LoVo (cell line): ENCODE measurements at regions not wholly inside any gene's neighbourhood (a gene's known extent, or its start where the extent isn't known, plus 50 kb on each side); places are given as distances from the start of the nearest gene placed in this dataset.

Experiments
- DNase-seq: peaks from one replicate; pipeline ENCODE4 v3.0.0-alpha.2; 2016; ENCODE audit warnings: low spot score

DNA sequence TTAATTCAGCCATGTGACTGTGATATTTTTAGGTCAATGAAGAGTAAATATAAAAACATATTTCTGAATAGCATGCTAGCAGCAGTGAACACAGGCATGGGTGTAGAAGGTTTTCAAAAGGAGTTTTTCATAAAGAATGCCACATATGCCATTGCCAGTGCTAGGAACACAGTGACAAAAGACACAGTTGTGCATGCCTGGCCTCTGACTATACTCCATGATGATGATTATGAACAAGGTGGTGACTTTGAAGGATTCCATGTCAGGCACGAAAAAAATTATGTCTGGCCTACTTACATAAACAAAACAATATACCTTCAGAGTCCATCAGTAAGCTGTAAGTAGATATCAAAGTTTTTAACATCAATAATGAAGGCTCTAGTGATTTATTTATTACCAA is 438.7 kb downstream of the TLE1 start:
- no peak for DNase-seq

DNA sequence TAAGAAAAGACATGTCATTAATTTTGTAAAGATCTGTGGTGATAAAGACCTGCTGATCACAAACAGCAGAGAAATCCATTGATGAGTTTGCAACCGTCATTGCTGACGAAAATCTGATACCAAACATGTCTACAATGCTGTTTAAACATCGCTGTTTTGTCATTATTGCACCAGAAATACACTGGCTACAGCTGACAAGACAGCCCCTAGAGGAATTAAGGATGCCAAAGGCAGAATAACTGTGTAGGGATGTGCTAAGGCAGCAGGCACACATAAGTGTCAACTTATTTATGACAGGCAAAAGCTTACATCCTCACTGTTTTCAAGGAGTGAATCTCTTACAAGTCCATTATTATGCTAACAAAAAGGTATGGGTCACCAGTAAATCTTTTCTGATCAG is 439.3 kb downstream of the TLE1 start:
- no peak for DNase-seq

DNA sequence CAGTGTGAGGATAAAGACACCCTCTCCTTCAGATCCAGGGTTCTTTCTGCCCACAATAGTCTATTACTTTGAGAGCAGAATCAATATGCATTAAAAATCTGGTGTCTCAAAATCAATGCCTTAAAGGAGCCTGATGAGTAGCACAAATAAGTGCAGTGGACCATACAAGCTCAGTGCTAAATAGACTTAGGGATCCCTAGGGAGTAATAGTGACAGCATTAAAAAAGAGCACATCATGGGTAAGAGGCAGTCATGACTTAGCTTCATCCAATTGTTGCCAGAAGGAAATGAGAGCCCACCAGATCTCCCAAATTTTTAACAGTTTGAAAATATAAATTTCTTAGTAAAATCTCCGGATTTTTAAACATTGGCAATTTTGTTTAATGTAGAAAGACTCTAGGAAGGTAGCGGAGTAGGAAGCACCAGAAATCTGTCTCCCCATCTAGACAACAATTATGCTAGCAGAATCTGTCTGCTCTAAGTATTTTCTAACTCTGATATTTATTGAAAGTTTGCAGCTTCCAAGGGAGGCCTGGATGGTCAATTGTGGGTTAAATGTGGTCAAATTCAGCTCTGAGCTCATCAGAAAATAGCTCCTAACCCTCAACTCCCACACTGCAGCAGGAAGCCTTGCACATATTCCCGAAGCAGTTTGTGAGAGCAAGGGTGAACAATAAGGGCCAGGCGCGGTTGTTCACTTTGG is 443.9 kb downstream of the TLE1 start:
- no peak for DNase-seq

DNA sequence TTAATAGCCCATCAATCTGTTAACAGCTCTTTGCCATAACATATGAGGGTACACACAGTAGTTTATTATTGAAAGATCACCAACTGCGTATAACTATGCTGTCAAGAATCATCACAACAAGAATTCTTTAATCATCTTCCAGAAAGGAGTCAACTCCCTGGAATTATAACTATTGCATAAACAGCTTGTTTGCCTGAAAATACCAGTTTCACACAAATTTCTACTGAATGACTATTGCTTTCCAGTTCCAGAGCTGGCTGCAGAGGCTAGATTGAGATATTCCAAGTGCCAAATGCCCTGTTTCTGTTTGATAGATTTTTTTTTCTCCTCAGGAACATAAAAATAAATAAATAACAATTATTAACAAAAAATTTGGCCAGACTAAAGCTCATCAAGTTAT is 444.7 kb downstream of the TLE1 start:
- DNase-seq, result no peak

DNA sequence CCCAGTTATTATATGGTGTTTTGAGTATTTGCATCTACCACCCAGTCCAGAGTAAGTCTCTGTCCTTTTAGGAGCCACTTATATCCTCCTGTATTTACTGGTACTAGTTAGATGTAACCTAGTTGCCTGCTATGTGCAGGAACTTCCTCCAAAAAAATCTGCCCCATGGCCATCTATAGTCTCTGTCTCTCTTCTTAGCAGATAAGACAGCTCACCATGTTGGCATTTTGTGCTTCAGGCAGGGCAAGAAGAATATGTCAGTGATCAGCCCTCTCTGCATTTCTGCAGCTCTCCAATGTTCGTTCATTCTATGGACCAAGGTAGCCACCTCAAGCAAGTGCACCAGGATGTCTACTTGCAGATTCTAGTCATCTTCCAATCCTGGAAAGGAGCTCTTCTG is 446.5 kb downstream of the TLE1 start:
- no peak for DNase-seq

DNA sequence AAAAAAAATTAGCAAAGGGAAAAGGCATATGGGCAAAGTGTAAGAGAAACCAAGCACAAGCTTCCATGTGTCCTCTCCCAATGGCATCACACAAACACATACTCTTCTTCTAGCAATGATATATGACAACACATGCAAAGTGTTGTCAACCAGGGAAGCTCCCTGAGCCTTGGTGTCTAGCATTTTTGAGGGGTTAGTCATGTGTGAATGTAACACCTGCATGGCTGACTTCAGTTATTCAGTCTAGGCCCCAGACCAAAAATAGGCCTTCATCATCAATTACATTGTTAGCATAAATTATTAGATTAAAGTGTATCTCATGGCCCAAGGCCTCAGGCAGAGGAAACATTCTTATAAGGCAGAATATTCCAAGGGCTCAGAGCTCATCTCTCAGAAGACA is 450.0 kb downstream of the TLE1 start:
- no peak for DNase-seq

DNA sequence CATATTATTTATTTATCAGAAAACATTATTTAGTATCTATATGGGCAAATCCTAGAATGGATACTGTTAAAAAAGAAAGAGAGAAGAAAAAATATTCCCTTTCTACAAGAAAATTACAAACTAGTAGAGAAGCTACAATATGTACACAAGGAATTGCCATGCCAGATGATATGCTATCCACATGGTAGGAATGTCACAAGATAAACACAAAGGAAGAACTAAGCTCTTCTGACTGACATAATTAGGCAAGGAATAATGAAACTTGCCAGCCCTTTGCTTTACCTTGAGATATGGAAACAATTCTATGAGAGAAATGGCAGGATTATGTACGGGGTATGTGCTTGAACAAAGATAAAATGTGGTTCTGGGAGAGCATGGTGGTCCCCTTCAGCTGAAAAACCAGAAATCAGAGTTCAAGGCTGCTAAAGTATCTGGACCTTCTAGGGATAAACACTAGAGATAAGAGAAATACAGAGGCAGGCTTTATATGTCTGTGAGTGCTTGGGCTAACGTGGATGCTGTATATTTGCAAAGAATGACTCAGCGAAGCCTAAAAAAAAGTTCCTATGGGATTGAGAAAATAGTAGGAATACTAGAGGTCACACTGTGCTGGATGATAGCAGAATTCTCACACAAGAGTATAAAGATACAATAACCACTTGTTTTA is 451.6 kb downstream of the TLE1 start:
- DNase-seq, result no peak

DNA sequence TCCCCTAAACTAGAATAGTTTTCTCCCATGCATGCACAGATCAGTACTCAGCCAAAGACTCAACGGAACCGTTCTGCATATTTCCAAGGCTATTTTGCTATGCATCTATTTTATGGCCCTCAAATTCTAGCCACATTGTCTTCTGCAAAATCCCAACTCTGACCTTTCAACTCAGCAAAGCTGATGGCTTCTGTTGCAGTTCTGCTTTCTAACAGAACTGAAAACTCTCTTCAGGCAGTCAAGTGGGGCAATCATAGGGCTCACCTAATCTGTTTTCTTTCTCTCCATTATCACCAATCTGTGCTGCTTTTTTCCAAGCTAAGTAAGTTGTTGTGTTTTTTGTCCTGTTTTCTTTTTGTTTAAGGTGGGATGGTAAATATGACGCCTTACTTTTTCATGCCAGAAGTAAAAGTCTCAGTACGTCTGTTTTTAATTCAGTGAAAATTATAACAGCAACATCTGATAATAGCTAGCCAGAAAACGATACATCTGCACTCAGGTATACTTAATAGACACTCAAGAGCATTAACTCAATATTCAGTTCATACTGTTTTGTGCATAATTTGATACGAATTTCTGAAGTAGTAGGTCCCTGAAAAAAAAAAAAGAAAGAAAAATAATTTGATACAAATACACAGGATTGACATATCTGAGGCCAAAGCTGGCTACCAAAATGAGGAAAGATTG is 454.3 kb downstream of the TLE1 start:
- DNase-seq, result no peak

DNA sequence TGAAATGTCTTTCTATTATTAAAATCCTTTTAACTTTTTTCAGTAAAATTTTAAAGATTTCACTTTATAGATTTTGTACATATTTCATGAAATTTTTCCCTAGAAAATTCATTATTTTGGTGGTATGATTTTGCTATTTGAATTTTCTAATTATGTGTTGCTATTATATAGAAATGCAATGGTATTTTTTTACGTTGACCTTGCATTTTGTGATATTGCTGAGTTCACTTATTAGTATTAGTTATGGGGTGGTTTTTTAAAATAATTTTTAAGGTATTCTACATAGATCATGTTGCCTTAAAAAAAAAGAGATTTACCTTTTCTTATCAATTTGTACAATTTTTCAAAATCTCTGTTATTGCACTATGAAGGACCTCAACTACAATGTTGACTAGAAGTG is 458.3 kb downstream of the TLE1 start:
- no peak for DNase-seq

DNA sequence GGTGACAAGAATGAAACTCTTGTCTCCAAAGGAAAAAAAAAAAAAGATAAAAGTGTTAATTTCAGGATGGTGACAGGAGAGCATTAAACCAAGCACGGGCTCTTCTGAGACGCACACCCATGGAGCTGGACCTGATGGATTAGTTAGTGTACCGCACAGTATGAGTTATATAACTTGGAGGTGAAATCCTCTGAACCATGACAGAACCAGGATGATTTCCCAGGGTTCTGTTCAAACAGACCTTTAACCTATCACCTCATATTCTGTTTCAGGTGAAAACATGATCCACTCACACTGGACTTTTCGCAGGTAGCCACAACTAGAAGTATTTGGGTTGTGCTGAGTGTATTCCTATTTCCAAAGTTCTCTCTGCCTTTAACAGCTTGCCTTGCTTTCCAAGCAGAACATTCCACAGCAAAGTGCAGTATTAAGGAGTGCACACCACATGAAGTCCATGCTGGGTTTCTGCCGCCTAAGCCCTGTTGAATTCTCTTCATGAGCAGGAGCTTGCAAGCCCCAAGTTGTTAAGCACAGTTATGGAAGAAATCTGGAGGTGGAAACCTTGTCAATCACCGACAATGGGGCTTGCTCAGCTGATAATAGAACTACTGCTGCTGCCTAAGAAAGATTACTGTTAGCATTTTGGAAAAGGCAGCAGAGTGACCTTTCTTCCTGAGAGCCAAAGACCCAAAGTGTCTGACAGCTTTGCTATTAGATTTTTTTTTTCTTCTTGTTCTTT is 461.7 kb downstream of the TLE1 start:
- DNase-seq, result no peak

DNA sequence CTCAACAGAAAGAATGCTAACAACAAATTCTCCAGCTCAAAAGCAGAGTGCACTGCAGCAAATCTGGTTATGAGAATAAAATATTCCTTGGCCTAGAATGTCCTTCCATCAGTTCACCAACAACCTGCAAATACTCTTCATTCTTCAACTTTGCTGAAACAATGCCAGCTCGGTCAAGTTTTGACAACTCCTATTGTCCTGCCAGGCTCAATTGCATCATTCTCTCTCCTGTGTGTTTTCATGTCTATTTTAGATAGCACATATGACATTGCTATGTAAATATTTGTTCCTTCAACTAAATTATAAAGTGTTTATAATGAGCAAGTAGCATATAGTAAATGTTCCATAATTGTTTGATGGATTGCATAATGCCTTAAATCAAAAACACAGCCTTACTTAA is 463.8 kb downstream of the TLE1 start:
- no peak for DNase-seq

DNA sequence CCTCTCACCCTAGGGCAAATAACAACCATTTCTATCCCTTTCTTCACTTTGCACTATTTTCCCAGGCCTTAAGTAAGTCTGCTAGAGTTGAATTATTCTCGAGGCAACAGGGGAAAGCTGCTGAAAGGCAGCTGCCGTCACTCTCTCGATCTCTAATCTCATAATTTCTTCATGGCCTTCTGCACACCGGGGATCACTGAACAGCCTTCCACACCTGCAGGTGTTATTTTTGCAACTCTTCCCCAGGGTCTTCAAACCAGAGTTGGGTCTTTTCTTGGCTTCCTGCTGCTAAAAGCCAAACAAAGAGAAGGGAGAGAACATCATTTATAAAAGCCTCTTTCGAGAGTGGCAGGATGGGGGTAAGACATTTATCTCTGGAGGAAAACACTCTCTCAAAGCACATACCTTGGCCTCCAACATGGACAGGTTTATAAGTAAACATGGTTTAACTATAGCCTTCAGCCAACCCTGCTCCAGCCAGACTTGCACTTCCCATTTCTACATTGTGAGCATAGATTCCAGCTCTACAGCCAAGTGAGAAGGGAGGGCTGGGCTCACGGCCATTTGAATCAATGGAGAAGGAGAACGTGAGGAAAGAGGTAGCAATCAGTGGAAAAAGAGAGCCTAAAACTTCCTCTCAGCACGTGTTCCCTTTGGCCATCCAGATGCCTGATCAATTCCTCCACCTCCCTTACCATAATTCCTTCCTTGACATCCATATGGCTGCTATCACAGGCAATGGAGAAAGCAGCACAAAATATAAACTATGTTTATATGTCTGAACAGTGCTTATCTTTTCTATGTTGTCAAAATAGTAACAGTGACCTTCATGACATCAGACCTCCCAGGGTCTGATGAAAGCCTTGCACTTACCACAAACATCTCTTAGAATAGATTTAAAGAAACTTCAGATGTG is 464.9 kb downstream of the TLE1 start:
- no peak for DNase-seq

DNA sequence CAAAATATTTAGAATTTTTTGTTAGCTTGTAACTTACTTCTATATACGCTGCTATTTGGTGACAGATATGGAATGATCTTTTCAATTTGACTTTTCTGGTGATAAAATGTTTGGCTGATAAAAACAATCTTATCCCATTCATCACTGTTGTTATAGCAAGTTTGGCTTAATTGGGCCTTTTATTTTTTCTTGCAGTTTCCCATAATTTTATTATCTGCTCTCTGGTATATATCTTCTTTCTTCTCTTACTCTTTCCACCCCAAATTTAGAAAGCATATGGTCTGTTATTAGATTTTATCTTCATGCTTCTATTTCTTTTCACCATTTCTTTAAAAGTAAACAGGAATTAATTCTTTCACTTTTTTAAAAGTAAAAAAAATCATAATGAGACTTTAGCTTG is 474.4 kb downstream of the TLE1 start:
- DNase-seq, result no peak

DNA sequence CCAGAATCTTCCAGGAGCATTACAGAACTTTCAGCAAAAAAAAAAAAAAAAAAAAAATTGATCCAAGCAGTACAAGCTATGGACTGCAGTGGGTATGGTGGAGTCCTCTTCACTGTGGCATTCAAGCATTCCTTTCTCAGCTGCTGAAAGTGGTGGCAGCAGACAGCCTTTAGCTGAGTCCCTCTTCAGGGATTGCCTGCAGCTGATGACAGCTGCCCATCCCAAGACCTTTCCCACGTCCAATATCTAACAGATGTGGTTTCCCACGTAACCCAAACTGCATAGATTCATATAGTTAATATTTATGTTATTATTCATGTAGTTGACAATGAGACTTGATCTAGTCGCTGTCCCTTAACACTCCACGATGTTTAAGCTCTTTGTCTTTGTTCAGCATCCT is 475.9 kb downstream of the TLE1 start:
- no peak for DNase-seq

DNA sequence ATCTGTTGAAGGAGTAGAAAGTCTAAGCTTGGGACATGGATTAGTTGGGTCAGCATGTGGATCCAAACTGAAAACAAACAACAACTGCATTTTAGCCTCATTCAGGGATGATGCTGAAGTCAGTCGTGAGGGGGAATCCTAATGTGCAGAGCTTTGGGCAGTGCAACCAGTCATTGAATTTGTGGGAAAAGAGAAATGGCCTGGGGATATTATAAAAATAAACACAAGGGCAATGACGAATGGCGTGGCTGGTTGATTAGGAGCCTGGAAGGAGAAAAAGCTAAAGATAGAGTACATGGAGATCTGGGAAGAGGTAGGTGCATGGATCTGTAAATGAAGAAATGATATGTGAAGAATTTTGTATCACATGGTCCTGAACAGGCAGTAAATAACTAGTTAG is 477.6 kb downstream of the TLE1 start:
- DNase-seq, result no peak

DNA sequence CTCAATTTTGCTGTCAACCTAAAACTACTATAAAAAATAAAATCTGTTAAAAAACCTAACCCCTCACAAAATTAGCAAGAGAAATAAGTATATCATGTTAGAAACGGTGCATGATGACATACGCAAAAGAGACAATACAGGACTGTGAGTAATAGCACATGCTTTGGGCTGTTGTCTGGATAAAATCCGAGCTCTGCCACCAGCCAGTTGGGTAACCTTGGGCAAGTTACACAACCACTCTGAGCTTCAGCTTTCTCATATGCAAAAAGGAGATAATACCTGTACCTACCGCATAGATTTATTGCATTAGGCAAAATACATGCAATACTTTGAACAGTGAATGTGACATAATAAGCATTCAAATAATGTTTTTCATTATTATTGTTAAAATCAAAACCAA is 481.7 kb downstream of the TLE1 start:
- DNase-seq, result no peak

DNA sequence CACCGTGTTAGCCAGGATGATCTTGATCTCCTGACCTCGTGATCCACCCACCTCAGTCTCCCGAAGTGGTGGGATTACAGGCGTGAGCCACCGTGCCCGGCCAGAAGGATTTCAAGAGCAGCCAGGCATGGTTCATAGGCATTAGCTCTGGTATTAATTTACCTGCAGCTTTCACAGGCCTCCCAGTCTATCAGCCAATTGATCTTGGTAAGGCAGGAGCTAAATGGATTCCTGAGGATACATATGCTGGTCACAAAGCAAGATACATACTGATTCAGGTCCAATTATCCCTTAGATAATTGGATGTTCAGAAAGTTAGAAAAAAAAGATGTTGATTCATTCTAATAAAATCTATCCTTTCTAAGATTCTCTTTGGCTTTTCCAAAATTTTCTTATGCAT is 487.1 kb downstream of the TLE1 start:
- no peak for DNase-seq

DNA sequence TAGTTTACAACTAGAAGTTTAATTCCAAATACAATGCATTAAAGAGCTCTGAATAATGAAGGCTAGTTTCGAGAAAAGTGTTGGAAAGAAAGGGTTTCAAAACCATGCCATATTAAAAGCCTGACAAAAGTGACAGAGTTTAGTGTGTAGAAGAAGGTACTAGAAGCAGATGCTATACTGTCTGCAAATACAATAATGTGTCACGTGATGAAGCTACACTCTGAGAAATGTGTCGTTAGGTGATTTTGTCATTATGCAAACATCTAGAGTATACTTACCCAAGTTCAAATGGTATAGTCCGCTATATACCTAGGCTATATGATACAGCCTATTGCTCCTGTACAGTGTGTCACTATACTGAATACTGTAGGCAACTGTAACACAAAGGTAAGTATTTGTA is 494.1 kb downstream of the TLE1 start:
- DNase-seq, result no peak

DNA sequence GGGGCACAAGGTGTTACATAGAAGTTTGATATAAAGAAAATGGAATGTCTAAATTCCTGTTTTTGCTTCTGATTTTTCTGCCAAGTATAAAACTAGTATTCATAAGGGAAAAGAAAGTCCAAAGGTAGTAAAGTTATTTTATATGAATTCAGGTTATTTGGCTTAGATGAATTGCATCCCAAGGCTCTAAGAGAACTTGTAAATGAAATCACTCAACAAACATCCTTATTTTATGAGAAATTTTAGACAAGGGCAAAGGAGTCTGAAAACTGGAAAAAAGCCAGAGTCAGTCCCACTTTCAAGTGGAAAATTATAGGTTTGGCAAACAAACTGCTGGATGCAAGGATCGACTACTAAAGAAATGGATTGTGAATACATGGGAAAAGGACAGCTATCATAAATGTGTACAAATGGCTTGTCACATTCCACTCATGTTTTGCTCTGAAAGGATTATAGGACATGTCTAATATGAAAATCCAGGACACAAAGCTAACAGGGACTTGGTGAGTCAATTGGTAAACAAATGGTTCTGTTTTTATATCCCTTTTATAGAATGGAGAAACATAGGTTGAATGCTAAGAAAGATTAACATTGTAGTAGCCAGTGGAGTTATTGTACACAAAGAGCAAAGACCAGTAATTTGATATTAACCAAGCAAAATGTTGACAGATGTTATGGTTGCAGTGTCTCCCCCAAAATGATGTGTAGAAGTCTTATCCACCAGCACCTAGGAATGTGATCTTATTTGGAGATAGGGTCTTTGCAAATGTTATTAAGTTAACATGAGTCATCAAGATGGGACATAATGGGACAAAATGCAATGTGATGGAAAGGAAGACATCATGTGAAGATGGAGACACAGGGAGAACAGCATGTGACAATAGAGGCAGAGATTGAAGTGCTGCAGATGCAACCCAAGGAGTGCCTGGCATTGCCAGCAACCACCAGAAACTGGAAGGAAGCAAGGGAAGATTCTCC is 495.7 kb downstream of the TLE1 start:
- DNase-seq, result no peak

DNA sequence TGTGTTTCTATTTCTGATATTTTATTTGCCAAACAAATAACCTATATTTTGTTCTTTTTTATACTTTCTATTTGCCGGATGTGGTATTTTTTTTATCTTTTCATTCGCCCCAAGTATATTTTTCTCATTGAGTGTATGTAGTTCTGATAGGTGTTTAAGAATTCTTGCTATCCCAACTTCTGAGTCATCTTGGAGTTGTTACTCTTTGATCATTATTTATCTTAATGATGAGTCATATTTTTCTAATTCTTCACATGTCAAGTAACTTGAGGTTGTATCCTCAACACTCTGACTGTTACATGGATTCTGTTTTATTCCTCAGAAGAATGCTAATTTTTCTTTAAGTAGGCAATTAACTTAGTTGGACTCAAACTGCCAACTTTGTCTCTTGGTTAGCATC is 498.1 kb downstream of the TLE1 start:
- no peak for DNase-seq

DNA sequence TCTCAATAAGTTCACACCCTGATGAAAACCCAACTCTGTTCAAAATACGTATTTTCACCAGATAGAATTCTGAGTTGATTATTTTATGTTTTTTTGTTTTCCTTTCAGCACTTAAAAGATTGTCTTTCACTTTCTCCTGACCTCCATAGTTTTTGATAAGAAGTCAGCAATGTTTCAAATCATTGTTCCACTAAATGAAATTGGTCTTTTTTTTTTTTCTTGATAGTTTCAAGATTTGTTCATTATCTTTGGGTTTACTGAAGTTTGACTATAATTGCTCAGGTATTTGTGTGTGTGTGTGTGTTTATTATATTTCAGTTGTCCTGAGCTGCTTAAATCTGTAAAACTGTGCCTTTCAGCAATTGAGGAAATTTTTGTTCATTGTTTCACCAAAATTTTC is 498.7 kb downstream of the TLE1 start:
- no peak for DNase-seq
